Skeletal muscle satellite cell (primary cell): ENCODE measurements at regions not wholly inside any gene's neighbourhood (a gene's known extent, or its start where the extent isn't known, plus 50 kb on each side); places are given as distances from the start of the nearest gene placed in this dataset.

Experiments used
- H3K27me3 ChIP-seq: 2 replicates; pipeline ENCODE4 v1.7.0; 2013; ENCODE audit warnings: low read length; ENCODE audit not compliant: control insufficient read depth, insufficient read depth
- H3K36me3 ChIP-seq: 2 replicates; pipeline ENCODE4 v1.7.0; 2013; ENCODE audit warnings: mild to moderate bottlenecking, control low read depth, low read length; ENCODE audit not compliant: insufficient read depth
- H3K4me1 ChIP-seq: 2 replicates; pipeline ENCODE4 v1.7.0; 2013; ENCODE audit warnings: low read length; ENCODE audit not compliant: control insufficient read depth, insufficient read depth
- H3K4me2 ChIP-seq: 2 replicates; pipeline ENCODE4 v1.7.0; 2013; ENCODE audit warnings: mild to moderate bottlenecking, low read length
- H3K4me3 ChIP-seq: 2 replicates; pipeline ENCODE4 v1.7.0; 2013; ENCODE audit warnings: low read length
- H3K9ac ChIP-seq: 2 replicates; pipeline ENCODE4 v1.7.0; 2013; ENCODE audit warnings: mild to moderate bottlenecking, low read depth, low read length, moderate library complexity
- H3K9me3 ChIP-seq: replicated peaks from 2 replicates; pipeline ENCODE4 v1.7.0; 2013; ENCODE audit warnings: mild to moderate bottlenecking, control low read depth, low read length

DNA sequence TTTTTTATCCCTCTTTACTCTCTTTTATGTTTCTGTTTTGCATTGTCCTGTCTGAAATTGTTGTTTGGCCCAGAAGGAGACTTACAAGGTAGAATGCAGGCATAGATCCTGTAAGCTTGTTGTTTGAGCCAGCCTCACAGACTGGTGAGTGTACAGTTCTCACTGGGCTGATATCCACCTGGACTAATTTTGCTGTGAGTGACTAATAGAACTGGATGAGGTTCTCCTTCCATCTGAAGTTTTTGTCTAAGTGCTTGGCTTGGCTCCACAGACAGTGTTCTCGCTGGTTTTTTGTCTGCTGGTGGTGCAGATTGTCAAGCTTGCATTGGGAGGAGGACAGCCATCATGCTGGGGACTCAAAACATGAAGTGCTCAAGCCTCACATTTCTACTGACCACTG, 495.7 kb downstream of the TSN start:
- Histone ChIP-seq H3K4me3 (no peak overlapping the region), H3K4me2 (no peak overlapping the region), H3K4me1 (no peaks in the 10 kb centered on the region), H3K9ac (no peak overlapping the region), H3K27me3 (no peaks in the 10 kb centered on the region), H3K36me3 (no peaks in the 10 kb centered on the region), H3K9me3 (no peaks in the 10 kb centered on the region)

- Histone ChIP-seq H3K9me3 (no peaks in the 10 kb centered on the region), H3K4me3 (no peak overlapping the region), H3K9ac (no peak overlapping the region), H3K4me2 (no peak overlapping the region), H3K36me3 (no peaks in the 10 kb centered on the region), H3K4me1 (no peaks in the 10 kb centered on the region), H3K27me3 (no peaks in the 10 kb centered on the region)
Observed at GRCh38 chr2:122251566-122251965, 496.1 kb downstream of the TSN start.

DNA sequence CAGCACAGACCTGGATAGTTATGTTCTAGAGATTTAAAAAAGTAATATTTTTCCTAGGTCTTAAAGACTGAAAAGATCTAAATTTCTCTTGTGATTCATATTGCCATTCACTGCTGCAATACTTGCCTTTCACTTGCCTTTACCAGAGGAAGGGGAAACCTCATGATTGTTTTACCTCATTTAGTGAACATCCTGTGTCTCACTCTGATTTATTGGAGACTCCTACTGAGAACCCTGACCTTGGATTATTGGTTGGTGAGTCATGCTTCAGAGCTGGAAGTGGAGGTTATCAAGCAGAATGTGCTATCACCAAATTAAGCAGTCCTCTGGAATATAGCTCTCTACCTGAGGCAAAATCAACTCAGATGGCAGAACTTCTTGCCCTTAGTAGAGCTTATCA, 500.5 kb downstream of the TSN start:
- H3K27me3 ChIP-seq: no peaks in the 10 kb centered on the region
- no peak overlapping the region for H3K4me3 ChIP-seq
- H3K9ac ChIP-seq: no peak overlapping the region

GRCh38 chr2:122261911-122262310, 506.5 kb downstream of the TSN start:
- no peaks in the 10 kb centered on the region for H3K36me3 ChIP-seq
- no peaks in the 10 kb centered on the region for H3K9me3 ChIP-seq
- no peaks in the 10 kb centered on the region for H3K4me1 ChIP-seq
- H3K9ac ChIP-seq: no peak overlapping the region
- no peak overlapping the region for H3K4me2 ChIP-seq
- H3K4me3 ChIP-seq: no peak overlapping the region
- H3K27me3 ChIP-seq: no peaks in the 10 kb centered on the region

More for the DNA sequence above, 500.5 kb downstream of the TSN start:
- Histone ChIP-seq H3K4me2 (no peak overlapping the region), H3K9me3 (no peaks in the 10 kb centered on the region), H3K36me3 (no peaks in the 10 kb centered on the region), H3K4me1 (no peaks in the 10 kb centered on the region)

GRCh38 chr2:122263746-122264145, 508.3 kb downstream of the TSN start:
- no peaks in the 10 kb centered on the region for H3K36me3 ChIP-seq
- no peak overlapping the region for H3K9ac ChIP-seq
- no peaks in the 10 kb centered on the region for H3K4me1 ChIP-seq
- H3K9me3 ChIP-seq: no peaks in the 10 kb centered on the region
- no peak overlapping the region for H3K4me2 ChIP-seq
- H3K27me3 ChIP-seq: no peaks in the 10 kb centered on the region
- no peak overlapping the region for H3K4me3 ChIP-seq

- no peaks in the 10 kb centered on the region for H3K36me3 ChIP-seq
- no peaks in the 10 kb centered on the region for H3K4me1 ChIP-seq
- no peaks in the 10 kb centered on the region for H3K27me3 ChIP-seq
Observed at GRCh38 chr2:122266636-122267035, 511.2 kb downstream of the TSN start.

DNA sequence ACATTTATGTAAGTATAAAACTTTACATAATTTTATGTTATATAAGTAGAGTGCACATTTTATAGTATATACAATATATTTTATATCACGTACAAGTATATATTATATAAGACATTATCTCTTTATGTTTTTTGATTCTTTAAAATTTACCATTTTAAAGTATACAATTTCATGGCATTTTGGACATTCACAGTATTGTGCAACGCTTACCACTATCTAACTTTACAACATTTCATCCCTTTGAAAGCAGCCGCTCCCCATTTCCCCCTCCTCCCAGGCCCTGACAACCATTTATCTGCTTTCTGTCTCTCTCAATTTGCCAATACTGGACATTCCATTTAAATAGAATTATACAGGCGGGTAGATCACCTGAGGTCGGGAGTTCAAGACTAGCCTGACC, 512.5 kb downstream of the TSN start:
- Histone ChIP-seq H3K9ac (no peak overlapping the region), H3K9me3 (no peaks in the 10 kb centered on the region), H3K36me3 (no peaks in the 10 kb centered on the region), H3K4me1 (no peaks in the 10 kb centered on the region), H3K27me3 (no peaks in the 10 kb centered on the region), H3K4me3 (no peak overlapping the region), H3K4me2 (no peak overlapping the region)

More at GRCh38 chr2:122266636-122267035, 511.2 kb downstream of the TSN start:
- Histone ChIP-seq H3K9ac (no peak overlapping the region), H3K4me3 (no peak overlapping the region), H3K9me3 (no peaks in the 10 kb centered on the region), H3K4me2 (no peak overlapping the region)

GRCh38 chr2:122273785-122274419, 518.5 kb downstream of the TSN start:
- H3K9me3 ChIP-seq: no peaks in the 10 kb centered on the region
- H3K36me3 ChIP-seq: no peaks in the 10 kb centered on the region
- no peak overlapping the region for H3K4me2 ChIP-seq
- no peaks in the 10 kb centered on the region for H3K27me3 ChIP-seq
- no peak overlapping the region for H3K4me3 ChIP-seq
- no peak overlapping the region for H3K9ac ChIP-seq
- no peaks in the 10 kb centered on the region for H3K4me1 ChIP-seq

DNA sequence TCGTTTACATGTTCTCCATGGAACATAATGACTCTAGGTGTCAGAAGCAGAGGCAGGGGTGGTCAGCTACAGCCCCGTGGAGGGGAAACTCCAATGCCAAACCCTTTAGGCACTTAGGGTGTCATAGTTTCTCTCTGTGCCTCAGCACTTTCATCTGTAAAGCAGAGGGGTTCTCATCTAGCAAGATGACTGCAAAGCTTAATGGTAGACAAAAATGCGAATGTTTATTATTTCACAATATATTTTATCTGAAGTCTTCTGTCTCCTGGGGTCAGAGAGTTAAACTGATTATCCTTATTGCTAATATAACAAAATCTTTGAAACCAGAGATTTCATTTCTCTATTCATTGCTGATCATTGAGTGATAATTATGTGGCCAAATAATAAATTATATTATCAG, 522.5 kb downstream of the TSN start:
- Histone ChIP-seq H3K4me2 (no peak overlapping the region), H3K27me3 (no peaks in the 10 kb centered on the region), H3K4me1 (no peaks in the 10 kb centered on the region), H3K9me3 (no peaks in the 10 kb centered on the region), H3K4me3 (no peak overlapping the region), H3K9ac (no peak overlapping the region), H3K36me3 (no peaks in the 10 kb centered on the region)

DNA sequence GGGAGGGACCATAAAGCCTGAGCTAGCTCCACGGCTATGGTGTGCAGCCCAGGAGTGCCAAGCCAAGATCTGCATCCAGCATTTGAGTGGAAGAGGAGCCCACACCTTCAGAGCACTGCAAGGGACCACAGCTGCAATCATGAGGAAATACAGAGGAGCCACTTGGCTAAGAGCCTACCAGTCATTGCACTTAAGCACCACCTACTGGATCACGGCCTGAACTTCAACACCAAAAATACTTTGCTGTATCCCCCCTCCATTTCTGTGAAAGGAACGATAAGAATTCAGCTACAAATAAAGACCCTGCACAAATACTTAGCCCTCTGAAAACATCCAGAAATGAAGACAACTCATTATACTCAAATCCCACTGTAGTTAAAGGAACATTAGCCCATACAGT, 545.3 kb downstream of the TSN start:
- H3K4me2 ChIP-seq: no peak overlapping the region
- no peaks in the 10 kb centered on the region for H3K4me1 ChIP-seq
- no peak overlapping the region for H3K4me3 ChIP-seq
- H3K9ac ChIP-seq: no peak overlapping the region
- H3K9me3 ChIP-seq: no peaks in the 10 kb centered on the region
- no peaks in the 10 kb centered on the region for H3K27me3 ChIP-seq
- H3K36me3 ChIP-seq: no peaks in the 10 kb centered on the region

- no peak overlapping the region for H3K4me2 ChIP-seq
Observed at GRCh38 chr2:122307763-122308162, 552.3 kb downstream of the TSN start.

GRCh38 chr2:122315306-122315705, 559.9 kb downstream of the TSN start:
- no peaks in the 10 kb centered on the region for H3K27me3 ChIP-seq
- no peaks in the 10 kb centered on the region for H3K36me3 ChIP-seq
- H3K9ac ChIP-seq: no peak overlapping the region
- H3K4me1 ChIP-seq: no peaks in the 10 kb centered on the region
- H3K4me3 ChIP-seq: no peak overlapping the region
- H3K9me3 ChIP-seq: no peaks in the 10 kb centered on the region
- no peak overlapping the region for H3K4me2 ChIP-seq

More at GRCh38 chr2:122307763-122308162, 552.3 kb downstream of the TSN start:
- no peaks in the 10 kb centered on the region for H3K36me3 ChIP-seq
- H3K9ac ChIP-seq: no peak overlapping the region
- no peaks in the 10 kb centered on the region for H3K9me3 ChIP-seq
- no peak overlapping the region for H3K4me3 ChIP-seq
- H3K4me1 ChIP-seq: no peaks in the 10 kb centered on the region
- no peaks in the 10 kb centered on the region for H3K27me3 ChIP-seq
